HCT116 (cell line): ENCODE measurements at regions not wholly inside any gene's neighbourhood (a gene's known extent, or its start where the extent isn't known, plus 50 kb on each side); places are given as distances from the start of the nearest gene placed in this dataset.

Experiments
- ATAC-seq: fragments of 200-7000 bp; cut with Tn5 transposase; 2 replicates; pipeline ENCODE4 v1.9.1; 2020; ENCODE audit warnings: mild to moderate bottlenecking, moderate library complexity
- BruUV-seq: library from RNA; stranded (reverse); fragments of 400-500 nt; replicated peaks from 2 replicates; lab custom pipeline; 2021; lab: Mats Ljungman, UMichigan
- CTCF ChIA-PET: fragments of 300-600 bp; sonication (Branson Sonifier 250); formaldehyde crosslinking; loops from one replicate; lab custom pipeline; 2021; ENCODE audit warnings: antibody characterized with exemption; lab: Charles Lee
- POLR2A ChIA-PET: fragments of 300-600, 350-600 bp; sonication (Branson Sonifier 250); formaldehyde crosslinking; loops from one replicate; lab custom pipeline; 2021; ENCODE audit warnings: antibody characterized with exemption; lab: Charles Lee
- RAD21 ChIA-PET, 2 experiments: fragments of 300-600 bp; sonication (Branson Sonifier 250); formaldehyde crosslinking; loops; one replicate each; lab custom pipeline; 2023; ENCODE audit warnings: low total read pairs in 2 of 2; ENCODE audit not compliant: uncharacterized antibody in 2 of 2, unreplicated experiment in 2 of 2, low non-redundant PET in 1 of 2; lab: Charles Lee
- DNase-seq: peaks from one replicate; pipeline ENCODE4 v3.0.0-alpha.2; 2010; ENCODE audit warnings: low read depth, low spot score
- H2AFZ ChIP-seq: fragments of 200-600 bp; shearing (Covaris generic), sonication (generic); 2 replicates; pipeline ENCODE4 v1.6.1; 2017; ENCODE audit warnings: low read depth, mixed run types, mixed read lengths, antibody characterized with exemption, low read length; ENCODE audit not compliant: poor library complexity, severe bottlenecking
- H3K27ac ChIP-seq: 2 replicates; pipeline ENCODE4 v1.5.1; 2012; ENCODE audit warnings: low read depth, low read length
- H3K27me3 ChIP-seq: fragments of 200-600 bp; sonication (generic); 2 replicates; pipeline ENCODE4 v1.6.1; 2016; ENCODE audit warnings: mixed run types, low read length, mixed read lengths; ENCODE audit not compliant: insufficient read depth
- H3K36me3 ChIP-seq, 2 experiments: fragments of 200-500 bp in 1 of 2; fragments of 200-600 bp in 1 of 2; sonication (Bioruptor generic) in 1 of 2; sonication (generic) in 1 of 2; 2 replicates each; pipeline versions ENCODE4 v1.5.1 to v1.6.1; 2014 to 2016; ENCODE audit warnings: low read length in 2 of 2, inconsistent platforms in 1 of 2, mixed read lengths in 1 of 2, mixed run types in 1 of 2; ENCODE audit not compliant: insufficient read depth in 2 of 2, control insufficient read depth in 1 of 2
- H3K4me1 ChIP-seq, 2 experiments: fragments of 200-600 bp in 1 of 2; sonication (generic) in 1 of 2; 2 replicates each; pipeline versions ENCODE4 v1.5.1 to v1.6.1; 2012 to 2017; ENCODE audit warnings: low read length in 2 of 2, inconsistent platforms in 1 of 2, mild to moderate bottlenecking in 1 of 2, mixed read lengths in 1 of 2, mixed run types in 1 of 2, moderate library complexity in 1 of 2; ENCODE audit not compliant: insufficient read depth in 2 of 2, control insufficient read depth in 1 of 2
- H3K4me2 ChIP-seq: fragments of 200-600 bp; sonication (generic); 2 replicates; pipeline ENCODE4 v1.6.1; 2017; ENCODE audit warnings: mixed run types, low read length, mixed read lengths
- H3K4me3 ChIP-seq, 2 experiments: fragments of 200-600 bp in 1 of 2; sonication (generic) in 1 of 2; replicated peaks in 1 of 2; 2 replicates each; pipeline ENCODE4 v1.5.1; 2011 to 2016; ENCODE audit warnings: low read length in 2 of 2, control low read depth in 1 of 2, low read depth in 1 of 2, mild to moderate bottlenecking in 1 of 2, mixed read lengths in 1 of 2, mixed run types in 1 of 2
- H3K79me2 ChIP-seq: fragments of 200-600 bp; sonication (generic); 2 replicates; pipeline ENCODE4 v1.6.1; 2017; ENCODE audit warnings: mild to moderate bottlenecking, mixed run types, low read length, moderate library complexity, mixed read lengths; ENCODE audit not compliant: insufficient read depth
- H3K9ac ChIP-seq: fragments of 200-600 bp; sonication (generic); 2 replicates; pipeline ENCODE4 v1.6.1; 2016; ENCODE audit warnings: low read length, mixed read lengths
- H3K9me2 ChIP-seq: fragments of 200-600 bp; sonication (generic), shearing (Covaris generic); 2 replicates; pipeline ENCODE4 v1.6.1; 2017; ENCODE audit warnings: mixed run types, mild to moderate bottlenecking, moderate library complexity; ENCODE audit not compliant: insufficient read depth
- H3K9me3 ChIP-seq, 2 experiments: fragments of 200-500 bp in 1 of 2; fragments of 200-600 bp in 1 of 2; sonication (Bioruptor generic) in 1 of 2; sonication (generic) in 1 of 2; 2 replicates each; pipeline ENCODE4 v1.6.1; 2014 to 2017; ENCODE audit warnings: low read length in 2 of 2, mixed read lengths in 2 of 2, inconsistent platforms in 1 of 2, low read depth in 1 of 2, mild to moderate bottlenecking in 1 of 2, mixed run types in 1 of 2, moderate library complexity in 1 of 2; ENCODE audit not compliant: control insufficient read depth in 1 of 2, insufficient read depth in 1 of 2
- H4K20me1 ChIP-seq: fragments of 200-600 bp; sonication (generic), shearing (Covaris generic); 2 replicates; pipeline ENCODE4 v1.6.1; 2017; ENCODE audit warnings: mixed run types, mild to moderate bottlenecking, moderate library complexity; ENCODE audit not compliant: insufficient read depth
- CBX3 ChIP-seq: IDR thresholded peaks from 2 replicates; pipeline ENCODE4 v1.6.1; 2012; ENCODE audit warnings: low read depth
- POLR2A ChIP-seq: IDR thresholded peaks from 2 replicates; pipeline ENCODE4 v1.7.0; 2011; ENCODE audit warnings: borderline replicate concordance; ENCODE audit not compliant: insufficient read depth, insufficient read length; ENCODE audit errors: extremely low read depth
- TCF7L2 ChIP-seq: IDR thresholded peaks from 2 replicates; pipeline ENCODE4 v1.7.0; 2011; ENCODE audit warnings: borderline replicate concordance, inconsistent platforms; ENCODE audit not compliant: insufficient read depth, insufficient read length; ENCODE audit errors: extremely low read depth
- intact Hi-C: fragments of 100-400 bp; cut with micrococcal nuclease; formaldehyde crosslinking; loops from 2 replicates; pipeline ENCODE4 v1.10.0; 2022

DNA sequence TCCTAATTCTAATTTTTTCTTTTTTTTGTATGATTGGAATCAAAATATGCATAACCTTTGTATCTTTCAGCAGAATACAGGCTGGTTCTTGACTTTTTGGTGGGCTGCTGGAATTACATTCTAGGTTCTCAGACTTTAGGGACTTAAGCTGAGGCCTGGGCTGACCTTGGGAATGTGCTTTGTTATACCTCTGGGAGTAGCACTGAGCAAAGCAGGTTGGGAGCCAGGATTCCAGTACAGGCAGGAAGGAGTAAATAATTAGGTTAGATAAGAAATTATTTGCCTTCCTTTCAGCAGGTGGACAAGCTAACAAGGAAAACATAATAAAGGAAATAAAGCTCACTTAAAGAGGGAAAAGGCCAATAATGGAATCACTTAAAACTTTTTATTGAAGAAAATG is 49.9 kb upstream of the SLC4A4 start:
- no peak overlapping the region for H3K9ac ChIP-seq
- BruUV-seq, result no TSS peak
- CTCF ChIA-PET, result no interaction called here
- POLR2A ChIA-PET, result no interaction called here
- no peak overlapping the region for H3K27ac ChIP-seq
- 0 out of 2 replicates have a peak, but pooled peaks cover 4% of the 10 kb centered on the region for H3K27me3 ChIP-seq
- H3K4me1 ChIP-seq, result no peaks in the 10 kb centered on the region
- RAD21 ChIA-PET, result no interaction called here
- H3K79me2 ChIP-seq, result no peaks in the 10 kb centered on the region
- H2AFZ ChIP-seq, result no peak overlapping the region
- H3K9me3 ChIP-seq, result no peaks in the 10 kb centered on the region
- no peaks in the 10 kb centered on the region for H3K36me3 ChIP-seq
- no peak for TF ChIP-seq CBX3
- no peak for TF ChIP-seq POLR2A
- TF ChIP-seq TCF7L2, result no peak
- intact Hi-C loops, result no loop called here
- no peaks in the 10 kb centered on the region for H4K20me1 ChIP-seq
- no peaks in the 10 kb centered on the region for H3K9me2 ChIP-seq
- no peak overlapping the region for H3K4me3 ChIP-seq
- ATAC-seq (no peak), DNase-seq (no peak)
- H3K4me2 ChIP-seq, result no peak overlapping the region
